ENCODE measurements at regions not wholly inside any gene's neighbourhood (a gene's known extent, or its start where the extent isn't known, plus 50 kb on each side); places are given as distances from the start of the nearest gene placed in this dataset.

GRCh38 chr9:82376677-82377232 is 388.2 kb downstream of the SPATA31D1 start:
- no peaks in the 10 kb centered on the region for H3K27me3 ChIP-seq (ENCODE audit: control insufficient read depth in 2 of 2, insufficient read depth in 2 of 2, low read length in 2 of 2)
- H4K20me1 ChIP-seq (ENCODE audit: insufficient read depth, low read length), result no peaks in the 10 kb centered on the region
- Mint-ChIP-seq H3K27me3 (ENCODE audit: low read depth in 3 of 3) (no peaks in the 10 kb centered on the region), H3K36me3 (no peaks in the 10 kb centered on the region), H3K27ac (no peak overlapping the region), H3K4me3 (no peak overlapping the region), H3K4me1 (no peaks in the 10 kb centered on the region), H3K9me3 (peaks cover 0 to 11% (median 5%) of the 10 kb centered on the region in 7 donors)
- DNase-seq, result no peak
- intact Hi-C loops (cut with micrococcal nuclease), result no loop called here
- H3K4me3 ChIP-seq (replicated peaks in 1 of 3; ENCODE audit: low read depth in 2 of 3, low read length in 3 of 3), result no peak overlapping the region
- no peak overlapping the region for H3K27ac ChIP-seq (ENCODE audit: low read depth in 1 of 2, low read length in 2 of 2)
- no peaks in the 10 kb centered on the region for H3K79me2 ChIP-seq (ENCODE audit: insufficient read depth, low read length)
- H2AFZ ChIP-seq (ENCODE audit: insufficient read depth, low read depth, low read length, poor library complexity, severe bottlenecking), result no peak overlapping the region
- WGBS (ENCODE audit: insufficient coverage), result 100% methylated on average over 2 of the region's 4 CpGs
- H3K4me2 ChIP-seq (replicated peaks; ENCODE audit: extremely low read depth, low read length, poor library complexity, severe bottlenecking), result no peak overlapping the region
- no peaks in the 10 kb centered on the region for H3K4me1 ChIP-seq (ENCODE audit: control insufficient read depth in 1 of 2, insufficient read depth in 2 of 2, low read length in 2 of 2)
- H3K9me3 ChIP-seq (replicated peaks in 1 of 2; ENCODE audit: control insufficient read depth in 1 of 2, insufficient read depth in 1 of 2, low read length in 2 of 2), result peaks cover 0 to 6% of the 10 kb centered on the region in 2 donors
- no peaks in the 10 kb centered on the region for H3K36me3 ChIP-seq (replicated peaks in 1 of 2; ENCODE audit: control insufficient read depth in 1 of 2, insufficient read depth in 2 of 2, low read length in 2 of 2)
- H3K9ac ChIP-seq (ENCODE audit: insufficient read depth, low read length, poor library complexity, severe bottlenecking), result no peak overlapping the region
- no peak for TF ChIP-seq CTCF (IDR thresholded peaks at IDR 0.05)

- Histone ChIP-seq H3K9me3 (replicated peaks in 1 of 2; ENCODE audit: control insufficient read depth in 1 of 2, insufficient read depth in 1 of 2, low read length in 2 of 2) (no peaks in the 10 kb centered on the region), H3K27ac (ENCODE audit: low read depth in 1 of 2, low read length in 2 of 2) (no peak overlapping the region), H3K4me1 (ENCODE audit: control insufficient read depth in 1 of 2, insufficient read depth in 2 of 2, low read length in 2 of 2) (no peaks in the 10 kb centered on the region), H3K4me3 (replicated peaks in 1 of 3; ENCODE audit: low read depth in 2 of 3, low read length in 3 of 3) (no peak overlapping the region), H3K36me3 (replicated peaks in 1 of 2; ENCODE audit: control insufficient read depth in 1 of 2, insufficient read depth in 2 of 2, low read length in 2 of 2) (no peaks in the 10 kb centered on the region), H3K27me3 (ENCODE audit: control insufficient read depth in 2 of 2, insufficient read depth in 2 of 2, low read length in 2 of 2) (no peaks in the 10 kb centered on the region), H3K79me2 (ENCODE audit: insufficient read depth, low read length) (no peaks in the 10 kb centered on the region), H3K9ac (ENCODE audit: insufficient read depth, low read length, poor library complexity, severe bottlenecking) (no peak overlapping the region), H4K20me1 (ENCODE audit: insufficient read depth, low read length) (no peaks in the 10 kb centered on the region), H2AFZ (ENCODE audit: insufficient read depth, low read depth, low read length, poor library complexity, severe bottlenecking) (no peak overlapping the region), H3K4me2 (replicated peaks; ENCODE audit: extremely low read depth, low read length, poor library complexity, severe bottlenecking) (no peak overlapping the region)
- H3K4me1 Mint-ChIP-seq, result no peaks in the 10 kb centered on the region
- no peak for DNase-seq
- H3K27ac Mint-ChIP-seq, result no peak overlapping the region
- no peaks in the 10 kb centered on the region for H3K27me3 Mint-ChIP-seq (ENCODE audit: low read depth in 3 of 3)
- intact Hi-C loops (cut with micrococcal nuclease), result no loop called here
- TF ChIP-seq CTCF (IDR thresholded peaks at IDR 0.05), result no peak
- no peak overlapping the region for H3K4me3 Mint-ChIP-seq
- WGBS (ENCODE audit: insufficient coverage), result 92% methylated on average over 2 of the region's 6 CpGs
- H3K9me3 Mint-ChIP-seq, result peaks cover under 1 to 6% (median 3%) of the 10 kb centered on the region in 7 donors
- H3K36me3 Mint-ChIP-seq, result no peaks in the 10 kb centered on the region
These were observed 394.5 kb downstream of the SPATA31D1 start for GRCh38 chr9:82382887-82383616.

Measured in CD14-positive monocyte (primary cell).